Muscle layer of duodenum (tissue), 2 donors: ENCODE measurements at regions not wholly inside any gene's neighbourhood (a gene's known extent, or its start where the extent isn't known, plus 50 kb on each side); places are given as distances from the start of the nearest gene placed in this dataset.

Experiments
- H3K27ac ChIP-seq: one replicate; pipeline ENCODE4 v1.7.0; 2013; ENCODE audit warnings: mild to moderate bottlenecking, low read length
- H3K27me3 ChIP-seq: one replicate; pipeline ENCODE4 v1.7.0; 2013; ENCODE audit warnings: low read depth, mild to moderate bottlenecking, control low read depth, low read length
- H3K36me3 ChIP-seq, 2 donors: one replicate each; pipeline ENCODE4 v1.7.0; 2013; ENCODE audit warnings: low read length in 2 of 2, control low read depth in 1 of 2, mild to moderate bottlenecking in 1 of 2; ENCODE audit not compliant: insufficient read depth in 2 of 2, control insufficient read depth in 1 of 2
- H3K4me1 ChIP-seq, 2 donors: one replicate each; pipeline ENCODE4 v1.7.0; 2013; ENCODE audit warnings: low read length in 2 of 2, mild to moderate bottlenecking in 2 of 2, control low read depth in 1 of 2, moderate library complexity in 1 of 2; ENCODE audit not compliant: insufficient read depth in 2 of 2, control insufficient read depth in 1 of 2
- H3K4me3 ChIP-seq, 2 donors: one replicate each; pipeline ENCODE4 v1.7.0; 2013; ENCODE audit warnings: low read length in 2 of 2, low read depth in 1 of 2, mild to moderate bottlenecking in 1 of 2
- H3K9me3 ChIP-seq, 2 donors: one replicate each; pipeline ENCODE4 v1.7.0; 2013; ENCODE audit warnings: low read length in 2 of 2, control low read depth in 1 of 2, mild to moderate bottlenecking in 1 of 2; ENCODE audit not compliant: control insufficient read depth in 1 of 2
- donor health status: healthy.

DNA sequence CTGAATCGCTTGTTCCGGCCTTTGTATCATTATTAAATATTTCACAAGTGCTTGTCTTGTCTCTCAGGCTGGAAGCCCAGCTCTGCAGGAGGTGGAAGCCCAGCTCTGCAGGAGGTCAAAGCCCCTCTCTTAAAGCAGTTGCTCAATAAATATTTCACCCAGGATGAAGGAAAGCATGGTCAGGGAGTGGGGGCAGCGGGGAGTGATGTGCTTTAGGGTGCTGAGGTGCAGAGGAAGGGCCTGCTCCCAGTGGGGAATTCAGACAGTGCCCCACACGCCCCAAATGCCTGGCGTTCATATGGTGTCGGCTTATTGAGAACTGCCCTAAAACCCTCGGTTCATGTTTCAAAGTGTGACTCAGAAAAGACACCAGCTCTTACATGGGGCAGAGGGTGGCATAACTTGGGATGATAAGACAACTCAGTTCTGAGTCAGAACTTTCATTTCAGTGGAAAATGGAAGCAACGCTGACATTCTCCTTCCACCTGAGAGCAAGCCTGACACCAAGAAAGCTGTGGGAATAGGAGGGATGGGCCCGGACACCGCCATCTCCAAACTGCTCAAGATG is 114.3 kb upstream of the DAP start:
- Histone ChIP-seq H3K4me1 (no peaks in the 10 kb centered on the region), H3K27me3 (no peaks in the 10 kb centered on the region), H3K9me3 (no peaks in the 10 kb centered on the region), H3K36me3 (no peaks in the 10 kb centered on the region), H3K4me3 (no peak overlapping the region), H3K27ac (no peak overlapping the region)

DNA sequence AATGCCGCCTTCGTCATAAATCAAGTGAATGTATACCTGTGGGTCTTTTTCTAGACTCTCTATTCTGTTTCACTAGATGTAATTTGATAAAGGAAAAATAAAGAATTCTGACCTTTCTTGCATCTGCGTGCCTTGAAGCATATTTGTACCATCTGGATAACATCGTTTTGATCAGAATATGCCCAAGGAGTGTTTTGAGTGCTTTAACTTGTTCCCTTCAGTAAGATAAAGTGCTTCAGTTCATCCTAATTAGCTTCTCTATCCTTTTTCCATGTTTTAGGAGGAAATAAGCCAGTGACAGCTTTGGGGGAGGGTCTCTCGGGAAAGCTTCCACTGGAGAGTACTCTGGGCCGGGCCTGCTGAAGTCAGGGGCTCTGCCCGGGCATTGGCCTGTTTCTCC is 113.5 kb upstream of the DAP start:
- Histone ChIP-seq H3K36me3 (no peaks in the 10 kb centered on the region), H3K4me1 (no peaks in the 10 kb centered on the region), H3K9me3 (no peaks in the 10 kb centered on the region), H3K27me3 (no peaks in the 10 kb centered on the region), H3K27ac (no peak overlapping the region), H3K4me3 (no peak overlapping the region)

DNA sequence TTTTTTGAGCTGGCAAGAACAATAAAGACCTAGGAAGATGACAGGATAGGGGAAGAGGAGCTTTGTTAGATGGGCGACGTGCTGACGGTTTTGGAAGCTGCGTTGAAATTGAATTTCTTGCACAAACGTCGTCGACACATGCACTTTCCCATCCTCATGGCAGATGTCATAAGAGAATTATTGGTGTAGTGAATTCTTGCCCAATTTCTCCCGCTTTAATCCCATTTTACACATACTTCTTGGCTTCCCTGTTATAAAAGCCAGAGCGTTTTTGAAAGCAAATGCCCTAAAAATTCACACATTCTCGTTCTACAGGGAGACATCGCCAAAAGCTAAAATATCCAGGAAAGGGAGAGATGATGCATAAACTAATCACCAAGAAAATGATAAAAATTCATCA is 109.8 kb upstream of the DAP start:
- Histone ChIP-seq H3K36me3 (no peaks in the 10 kb centered on the region), H3K4me1 (no peaks in the 10 kb centered on the region), H3K27ac (no peak overlapping the region), H3K9me3 (no peaks in the 10 kb centered on the region), H3K27me3 (no peaks in the 10 kb centered on the region), H3K4me3 (no peak overlapping the region)

DNA sequence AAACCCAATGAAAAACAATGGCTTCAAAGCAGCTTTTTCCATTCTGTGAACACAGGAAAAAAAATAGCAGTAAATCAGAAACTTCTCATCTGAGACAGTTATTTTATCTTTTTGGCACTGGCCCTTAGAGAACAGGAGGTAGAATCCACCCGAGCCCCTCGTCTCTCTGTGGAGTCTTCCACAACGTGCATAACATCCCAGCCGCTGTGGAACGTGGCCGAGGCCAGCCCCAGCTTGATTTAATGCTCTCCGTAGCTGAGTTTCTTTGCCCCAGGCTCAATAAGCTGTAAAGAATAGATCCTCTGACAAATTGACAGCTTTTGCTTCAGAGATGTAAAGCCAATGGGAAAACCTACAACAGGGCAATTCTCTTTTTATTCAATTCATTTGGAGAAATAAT is 107.9 kb upstream of the DAP start:
- no peaks in the 10 kb centered on the region for H3K9me3 ChIP-seq
- no peaks in the 10 kb centered on the region for H3K27me3 ChIP-seq
- no peaks in the 10 kb centered on the region for H3K4me1 ChIP-seq
- H3K4me3 ChIP-seq = no peak overlapping the region
- no peak overlapping the region for H3K27ac ChIP-seq
- no peaks in the 10 kb centered on the region for H3K36me3 ChIP-seq

DNA sequence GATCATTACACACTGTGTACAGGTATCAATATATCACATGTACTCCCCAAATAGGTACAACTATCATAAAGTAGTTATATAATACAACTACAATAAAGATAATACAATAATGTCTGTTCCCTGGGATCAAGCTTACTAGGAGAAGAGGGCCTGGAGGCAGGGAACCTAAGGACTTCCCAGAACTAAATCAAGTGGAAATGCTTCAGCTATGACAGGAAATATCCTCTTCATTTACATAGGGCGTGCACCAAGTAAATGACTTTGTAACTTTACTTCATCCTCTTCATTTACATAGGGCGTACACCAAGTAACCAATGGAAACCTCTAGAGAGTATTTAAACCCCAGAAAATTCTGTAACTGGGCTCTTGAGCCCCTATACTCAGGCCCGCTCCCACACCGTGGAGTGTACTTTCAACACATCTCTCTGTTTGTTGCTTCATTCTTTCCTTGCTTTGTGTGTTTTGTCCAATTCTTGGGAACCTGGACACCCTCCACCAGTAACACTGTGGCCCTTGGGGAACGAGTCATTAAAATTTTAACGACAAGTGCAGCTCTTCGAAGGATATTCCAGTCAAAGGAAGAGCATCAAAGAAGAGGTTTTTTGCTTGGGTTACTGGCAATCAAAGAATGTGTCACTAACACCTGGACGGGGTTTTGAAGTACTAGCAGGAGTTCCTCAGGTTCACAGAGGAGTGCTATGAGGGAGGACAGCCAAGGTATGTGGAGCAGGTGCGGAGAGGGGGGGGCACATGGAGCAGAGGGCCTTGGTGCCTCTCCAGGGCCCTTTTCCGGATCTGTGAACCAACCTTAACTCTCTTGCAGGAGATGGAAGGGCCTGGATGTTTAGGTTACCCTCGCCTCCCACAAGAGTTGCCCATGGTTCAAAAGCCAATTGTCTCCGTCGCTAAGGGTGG is 106.6 kb upstream of the DAP start:
- Histone ChIP-seq H3K4me3 (no peak overlapping the region), H3K27me3 (no peaks in the 10 kb centered on the region), H3K36me3 (no peaks in the 10 kb centered on the region), H3K4me1 (no peaks in the 10 kb centered on the region), H3K9me3 (no peaks in the 10 kb centered on the region), H3K27ac (no peak overlapping the region)

DNA sequence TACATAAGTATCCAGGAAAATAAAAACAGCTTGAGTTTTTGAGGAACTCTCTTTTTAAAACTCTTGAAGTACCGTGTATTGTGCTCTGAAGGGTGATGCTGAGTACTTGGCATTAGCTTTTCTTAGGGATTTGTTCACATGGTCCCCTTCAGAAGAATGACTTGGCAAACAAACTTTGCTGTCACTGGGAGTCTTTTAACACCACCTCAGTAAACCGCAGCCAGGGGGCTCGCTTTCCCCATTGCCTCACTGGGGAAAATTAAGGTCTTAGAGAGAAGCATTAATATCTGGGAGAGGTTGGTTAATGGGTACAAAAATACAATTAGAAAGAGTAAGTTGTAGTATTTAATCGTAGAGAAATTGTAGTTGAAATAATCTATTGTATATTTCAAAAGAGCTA is 105.9 kb upstream of the DAP start:
- Histone ChIP-seq H3K9me3 (no peaks in the 10 kb centered on the region), H3K27ac (no peak overlapping the region), H3K36me3 (no peaks in the 10 kb centered on the region), H3K4me3 (no peak overlapping the region), H3K4me1 (no peaks in the 10 kb centered on the region), H3K27me3 (no peaks in the 10 kb centered on the region)

DNA sequence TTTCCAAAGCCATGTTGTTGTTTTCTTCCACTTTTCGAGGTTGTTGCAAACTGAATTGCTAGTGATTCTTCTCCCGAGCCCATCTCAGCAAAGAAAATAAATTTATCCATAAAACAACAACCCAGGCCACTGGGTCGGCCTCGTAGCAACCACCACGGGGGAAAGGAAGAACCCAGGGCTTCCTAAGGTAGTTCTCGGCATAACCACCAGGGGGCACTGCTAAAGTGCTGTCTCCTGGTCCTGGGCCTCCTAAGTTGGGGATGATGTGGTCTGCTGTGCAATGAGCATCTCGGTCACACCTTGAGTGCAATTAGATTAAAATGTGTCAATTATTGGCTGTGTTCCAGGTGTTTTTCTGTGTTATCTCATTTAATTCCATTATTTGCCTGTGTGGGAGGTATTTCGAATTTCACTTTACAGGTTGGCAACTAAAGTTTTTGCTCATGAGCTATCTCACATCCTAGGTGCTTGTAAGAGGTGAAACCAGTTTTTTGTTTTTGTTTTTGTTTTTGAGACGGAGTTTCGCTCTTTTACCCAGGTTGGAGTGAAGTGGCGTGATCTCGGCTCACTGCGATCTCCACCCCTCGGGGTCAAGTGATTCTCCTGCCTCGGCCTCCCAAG is 102.8 kb upstream of the DAP start:
- H3K36me3 ChIP-seq = no peaks in the 10 kb centered on the region
- no peaks in the 10 kb centered on the region for H3K9me3 ChIP-seq
- H3K27ac ChIP-seq = no peak overlapping the region
- no peaks in the 10 kb centered on the region for H3K4me1 ChIP-seq
- H3K27me3 ChIP-seq = no peaks in the 10 kb centered on the region
- H3K4me3 ChIP-seq = no peak overlapping the region

DNA sequence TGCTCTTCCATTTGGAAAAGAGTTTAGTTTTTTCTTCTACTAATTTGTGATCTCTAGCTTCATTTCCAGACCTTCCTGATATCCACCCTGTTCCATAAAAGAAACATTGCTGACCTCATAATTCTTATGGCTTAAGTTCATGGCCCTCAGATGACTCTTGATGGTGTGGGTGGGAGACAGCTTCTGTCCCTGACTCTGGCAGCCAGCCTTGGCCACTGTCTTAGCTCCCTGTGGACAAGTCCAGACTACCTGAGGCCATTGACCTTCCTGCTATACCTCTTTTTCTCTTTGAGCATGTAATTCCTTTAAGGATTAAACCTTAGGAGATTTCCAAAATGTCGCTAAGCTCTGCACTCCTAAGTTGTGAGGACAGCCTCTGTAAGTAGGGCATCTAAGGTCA is 101.1 kb upstream of the DAP start:
- no peak overlapping the region for H3K27ac ChIP-seq
- H3K27me3 ChIP-seq = no peaks in the 10 kb centered on the region
- peaks cover 0 to 5% of the 10 kb centered on the region in 2 donors for H3K4me1 ChIP-seq
- no peak overlapping the region for H3K4me3 ChIP-seq
- no peaks in the 10 kb centered on the region for H3K9me3 ChIP-seq
- H3K36me3 ChIP-seq = no peaks in the 10 kb centered on the region

DNA sequence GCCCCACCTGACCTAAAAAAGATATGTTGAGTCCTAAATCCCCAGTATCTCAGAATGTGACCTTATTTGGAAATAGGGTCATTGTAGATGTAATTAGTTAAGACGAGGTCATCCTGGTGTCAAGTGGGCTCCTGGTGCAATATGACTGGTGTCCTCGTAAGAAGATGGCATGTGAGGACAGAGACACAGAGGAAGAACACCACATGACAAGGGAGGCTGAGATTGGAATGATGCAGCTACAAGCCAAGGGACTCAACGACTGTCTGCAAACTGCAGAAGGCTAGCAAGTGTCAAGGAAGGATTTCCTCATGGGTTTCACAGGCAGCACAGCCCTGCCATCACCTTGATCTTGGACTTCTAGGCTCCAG is 100.4 kb upstream of the DAP start:
- no peak overlapping the region for H3K4me3 ChIP-seq
- no peaks in the 10 kb centered on the region for H3K27me3 ChIP-seq
- no peaks in the 10 kb centered on the region for H3K36me3 ChIP-seq
- H3K27ac ChIP-seq = no peak overlapping the region
- peaks cover 0 to 12% of the 10 kb centered on the region in 2 donors for H3K4me1 ChIP-seq
- H3K9me3 ChIP-seq = no peaks in the 10 kb centered on the region

DNA sequence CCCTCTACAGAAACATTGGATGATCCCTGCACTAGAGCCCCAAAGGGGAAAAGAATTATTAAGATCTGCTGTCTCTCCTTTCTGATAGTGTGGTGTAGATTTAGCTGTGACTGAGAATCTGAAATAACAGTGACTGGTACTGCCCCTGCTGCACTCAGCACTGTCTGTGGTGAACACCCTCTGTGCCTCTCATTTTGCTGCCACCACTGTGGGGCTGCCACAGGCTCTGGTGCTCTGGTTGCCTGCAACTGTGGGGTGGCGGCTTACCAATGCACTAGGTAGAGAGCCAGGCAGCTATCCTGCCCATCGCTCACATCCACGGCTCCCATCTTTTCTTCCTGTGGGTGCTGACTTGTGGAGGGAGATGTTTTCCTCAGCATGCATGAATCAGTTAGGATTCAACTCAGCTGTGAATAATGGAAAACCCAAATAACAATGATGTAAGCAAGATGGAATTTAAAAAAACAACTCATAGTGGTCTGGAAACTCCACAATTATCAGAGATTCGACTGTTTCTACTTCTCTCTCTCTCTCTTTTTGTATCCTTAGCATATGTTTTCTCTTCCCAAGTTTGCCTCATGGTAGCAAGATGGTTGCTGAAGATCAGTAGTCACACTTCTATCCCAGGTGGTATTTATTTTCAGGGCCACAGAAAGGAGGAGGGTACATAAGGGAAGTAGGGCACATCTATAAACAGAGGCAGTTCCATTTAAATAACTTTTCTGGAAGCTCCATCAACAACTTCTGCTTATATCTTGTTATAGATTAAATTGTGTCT is 99.8 kb upstream of the DAP start:
- Histone ChIP-seq H3K27ac (no peak overlapping the region), H3K4me3 (no peak overlapping the region), H3K4me1 (peaks cover 0 to 15% of the 10 kb centered on the region in 2 donors), H3K9me3 (no peaks in the 10 kb centered on the region), H3K27me3 (no peaks in the 10 kb centered on the region), H3K36me3 (no peaks in the 10 kb centered on the region)

DNA sequence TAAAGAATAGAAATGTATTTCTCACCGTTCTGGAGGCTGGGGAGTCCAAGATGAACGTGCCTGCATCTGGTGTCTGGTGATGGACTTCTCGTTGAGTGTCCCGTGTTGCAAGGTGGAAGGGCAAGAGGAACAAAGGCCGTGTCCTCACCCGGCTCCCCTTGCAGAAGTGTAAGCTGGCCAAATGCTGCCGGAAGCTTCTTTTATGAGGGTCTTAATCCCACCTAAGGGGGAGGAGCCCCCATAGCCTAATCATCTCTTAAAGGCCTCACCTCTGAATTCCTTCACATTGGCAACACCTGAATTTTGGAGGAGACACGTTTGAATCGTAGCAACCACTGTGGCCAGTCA is 99.1 kb upstream of the DAP start:
- H3K27ac ChIP-seq = no peak overlapping the region
- peaks cover 0 to 15% of the 10 kb centered on the region in 2 donors for H3K4me1 ChIP-seq
- no peaks in the 10 kb centered on the region for H3K36me3 ChIP-seq
- H3K27me3 ChIP-seq = no peaks in the 10 kb centered on the region
- no peak overlapping the region for H3K4me3 ChIP-seq
- no peaks in the 10 kb centered on the region for H3K9me3 ChIP-seq
